Transverse colon (tissue), 4 donors: ENCODE measurements at regions not wholly inside any gene's neighbourhood (a gene's known extent, or its start where the extent isn't known, plus 50 kb on each side); places are given as distances from the start of the nearest gene placed in this dataset.

Experiments used
- DNase-seq: peaks from one replicate; pipeline ENCODE4 v3.0.0-alpha.2; 2019
- H3K27ac ChIP-seq, 4 donors: fragments of 200-600 bp; sonication (generic); 2 replicates each; pipeline ENCODE4 v1.5.1; 2016 to 2018; ENCODE audit warnings: inconsistent platforms in 4 of 4
- H3K27me3 ChIP-seq: fragments of 200-600 bp; sonication (generic); 2 replicates; pipeline ENCODE4 v1.5.1; 2017; ENCODE audit warnings: inconsistent platforms
- H3K36me3 ChIP-seq, 4 donors: fragments of 200-600 bp; sonication (generic); 2 replicates each; pipeline ENCODE4 v1.5.1; 2017 to 2019; ENCODE audit warnings: inconsistent platforms in 4 of 4
- H3K4me1 ChIP-seq, 4 donors: fragments of 200-600 bp; sonication (generic); 2 replicates each; pipeline ENCODE4 v1.5.1; 2017 to 2020; ENCODE audit warnings: inconsistent platforms in 4 of 4
- H3K4me3 ChIP-seq, 4 donors: fragments of 200-600 bp; sonication (generic); 1 replicate in 1 of 4; 2 replicates in 3 of 4; pipeline versions ENCODE4 v1.5.1 to v1.6.1; 2017 to 2019; ENCODE audit warnings: inconsistent platforms in 4 of 4
- H3K9me3 ChIP-seq, 2 donors: fragments of 200-600 bp; sonication (generic); 2 replicates each; pipeline ENCODE4 v1.5.1; 2017 to 2019; ENCODE audit warnings: inconsistent platforms in 2 of 2
- EP300 ChIP-seq: sonication (generic); formaldehyde crosslinking; IDR thresholded peaks from one replicate; pipeline ENCODE4 v1.6.1; 2017; ENCODE audit warnings: antibody characterized with exemption, low read depth
- POLR2A ChIP-seq: fragments of 450-650 bp; IDR thresholded peaks from one replicate; pipeline ENCODE4 v1.6.1; 2016; ENCODE audit warnings: antibody characterized with exemption, mild to moderate bottlenecking, moderate library complexity
- POLR2AphosphoS5 ChIP-seq, 3 donors: sonication (generic); formaldehyde crosslinking; IDR thresholded peaks; one replicate each; pipeline ENCODE4 v1.6.1; 2016; ENCODE audit warnings: antibody characterized with exemption in 3 of 3
- WGBS, 2 donors: methylation state at CpG; one replicate each; pipeline ENCODE4 v1.1.5; 2018; ENCODE audit warnings: low coverage in 1 of 2; 5-methylcytosine and 5-hydroxymethylcytosine counted together
- in situ Hi-C, 4 donors: fragments of 200-750 bp; cut with MboI; loops; one replicate each; pipeline versions ENCODE4 v1.15.0 to v1.15.1; 2017; ENCODE audit warnings: low sequenced_read_pairs in 3 of 4, low pct_ligation_motif_present in 1 of 4, low pct_unique_long_range_greater_than_20kb in 1 of 4
- intact Hi-C: fragments of 100-400 bp; cut with DNase I; formaldehyde crosslinking; loops from one replicate; pipeline ENCODE4 v1.15.1; 2023; ENCODE audit warnings: low total_unique reads
- TF ChIP-seq, protein P1 (sequence below), 5 experiments: fragments of 200-600 bp in 3 of 5; fragments of 450-650 bp in 2 of 5; sonication (generic) in 3 of 5; IDR thresholded peaks; 1 replicate in 2 of 5; 2 replicates in 3 of 5; pipeline ENCODE4 v1.5.1; 2016 to 2017; ENCODE audit warnings: antibody characterized with exemption in 5 of 5, inconsistent platforms in 3 of 5, mild to moderate bottlenecking in 2 of 5, moderate library complexity in 1 of 5

DNA sequence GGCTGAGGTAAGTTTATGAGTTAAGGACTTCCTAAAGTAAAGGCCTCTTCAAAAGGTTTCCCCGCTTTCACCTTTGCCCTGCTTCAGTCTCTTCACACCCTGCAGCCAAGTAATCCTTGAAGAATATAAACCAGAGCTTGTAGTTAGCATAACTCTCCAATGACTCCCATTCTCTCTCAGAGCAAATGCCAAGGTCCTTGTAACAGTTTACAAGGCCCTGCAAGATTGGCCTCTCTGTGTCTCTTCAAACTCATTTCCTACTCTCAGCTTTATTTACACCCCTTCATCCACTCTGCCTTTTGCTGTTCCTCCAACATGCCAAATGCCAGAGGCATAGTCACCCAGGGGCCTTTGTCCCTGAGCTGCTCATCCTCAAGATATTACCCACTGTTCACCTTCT lies 60.5 kb upstream of the MME start:
- WGBS, 2 donors = 40 to 50% methylated on average over 1 of the region's 1 CpG
- Histone ChIP-seq H3K4me1 (peaks cover 0 to 21% (median 12%) of the 10 kb centered on the region in 4 donors), H3K4me3 (no peak overlapping the region), H3K36me3 (no peaks in the 10 kb centered on the region), H3K27ac (peak overlapping the region in 3 of 4 donors; percentile 25 to 53 (median 38)), H3K9me3 (no peaks in the 10 kb centered on the region), H3K27me3 (no peaks in the 10 kb centered on the region)
- TF ChIP-seq POLR2AphosphoS5 (IDR thresholded peaks at IDR 0.05) = peak in 1 of 3 donors; percentile 18
- TF ChIP-seq, protein P1, sequence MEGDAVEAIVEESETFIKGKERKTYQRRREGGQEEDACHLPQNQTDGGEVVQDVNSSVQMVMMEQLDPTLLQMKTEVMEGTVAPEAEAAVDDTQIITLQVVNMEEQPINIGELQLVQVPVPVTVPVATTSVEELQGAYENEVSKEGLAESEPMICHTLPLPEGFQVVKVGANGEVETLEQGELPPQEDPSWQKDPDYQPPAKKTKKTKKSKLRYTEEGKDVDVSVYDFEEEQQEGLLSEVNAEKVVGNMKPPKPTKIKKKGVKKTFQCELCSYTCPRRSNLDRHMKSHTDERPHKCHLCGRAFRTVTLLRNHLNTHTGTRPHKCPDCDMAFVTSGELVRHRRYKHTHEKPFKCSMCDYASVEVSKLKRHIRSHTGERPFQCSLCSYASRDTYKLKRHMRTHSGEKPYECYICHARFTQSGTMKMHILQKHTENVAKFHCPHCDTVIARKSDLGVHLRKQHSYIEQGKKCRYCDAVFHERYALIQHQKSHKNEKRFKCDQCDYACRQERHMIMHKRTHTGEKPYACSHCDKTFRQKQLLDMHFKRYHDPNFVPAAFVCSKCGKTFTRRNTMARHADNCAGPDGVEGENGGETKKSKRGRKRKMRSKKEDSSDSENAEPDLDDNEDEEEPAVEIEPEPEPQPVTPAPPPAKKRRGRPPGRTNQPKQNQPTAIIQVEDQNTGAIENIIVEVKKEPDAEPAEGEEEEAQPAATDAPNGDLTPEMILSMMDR (IDR thresholded peaks at IDR 0.05) = no peak
- DNase-seq = peak; percentile 49
- intact Hi-C loops = no loop called here
- in situ Hi-C loops = no loop called here

- DNase-seq = no peak
- in situ Hi-C loops = no loop called here
- TF ChIP-seq POLR2A (no peak), POLR2AphosphoS5 (IDR thresholded peaks at IDR 0.05) (no peak)
- TF ChIP-seq, protein P1 (IDR thresholded peaks at IDR 0.05) = no peak
These were observed 61.3 kb upstream of the MME start for GRCh38 chr3:155018621-155019330.

DNA sequence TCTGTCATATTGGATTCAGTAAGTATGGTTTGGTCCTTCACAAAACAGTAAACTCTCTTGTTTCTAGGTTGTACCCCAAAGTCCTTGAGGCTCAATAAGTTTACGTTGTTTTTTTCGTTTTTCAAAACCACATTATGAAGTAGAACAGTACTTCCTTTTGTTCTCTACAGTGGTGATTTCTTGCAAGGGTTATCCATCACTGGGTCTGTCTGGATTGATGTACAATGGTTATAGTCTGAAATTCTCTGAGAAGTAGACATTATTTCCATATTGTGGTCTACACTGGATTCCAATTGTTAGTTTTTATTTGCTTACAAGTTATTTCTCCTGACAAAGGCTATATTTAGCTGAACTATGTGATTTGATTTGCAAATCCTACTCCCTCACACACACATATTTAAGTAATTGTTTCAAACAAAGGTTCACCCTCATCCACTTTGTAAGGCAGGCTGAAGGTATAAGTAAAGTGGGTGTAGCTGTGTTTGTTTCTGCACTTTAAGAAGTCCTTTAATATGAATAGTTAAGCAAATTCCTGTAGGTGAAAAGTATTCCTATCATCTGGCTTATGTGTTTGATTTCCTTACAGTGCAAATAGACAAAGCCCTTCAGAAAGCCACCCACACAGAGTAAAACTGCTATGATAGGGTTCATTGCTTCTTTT lies 64.2 kb upstream of the MME start:
- intact Hi-C loops (no loop called here), in situ Hi-C loops (no loop called here)
- H3K4me1 ChIP-seq = peaks cover 0 to 21% (median 12%) of the 10 kb centered on the region in 4 donors
- no peak for DNase-seq
- H3K9me3 ChIP-seq = no peaks in the 10 kb centered on the region
- no peaks in the 10 kb centered on the region for H3K27me3 ChIP-seq
- no peak overlapping the region for H3K27ac ChIP-seq
- WGBS, 2 donors = 71% methylated on average over 2 of the region's 2 CpGs
- TF ChIP-seq EP300 = no peak
- TF ChIP-seq POLR2AphosphoS5 (IDR thresholded peaks at IDR 0.05) = no peak
- no peak for TF ChIP-seq POLR2A
- TF ChIP-seq, protein P1 (IDR thresholded peaks at IDR 0.05) = no peak
- no peaks in the 10 kb centered on the region for H3K36me3 ChIP-seq
- no peak overlapping the region for H3K4me3 ChIP-seq

More at GRCh38 chr3:155018621-155019330, 61.3 kb upstream of the MME start:
- Histone ChIP-seq H3K9me3 (no peaks in the 10 kb centered on the region), H3K4me3 (no peak overlapping the region), H3K4me1 (peaks cover 0 to 21% (median 12%) of the 10 kb centered on the region in 4 donors), H3K36me3 (no peaks in the 10 kb centered on the region), H3K27ac (peak overlapping the region in 2 of 4 donors; percentile 38 to 53), H3K27me3 (no peaks in the 10 kb centered on the region)
- intact Hi-C loops = no loop called here
- 71 to 76% methylated on average over 5 of the region's 5 CpGs for WGBS, 2 donors

GRCh38 chr3:155014953-155015352 lies 65.2 kb upstream of the MME start:
- Histone ChIP-seq H3K4me3 (no peak overlapping the region), H3K27me3 (no peaks in the 10 kb centered on the region), H3K4me1 (peaks cover 0 to 14% (median 10%) of the 10 kb centered on the region in 4 donors), H3K9me3 (no peaks in the 10 kb centered on the region), H3K36me3 (no peaks in the 10 kb centered on the region), H3K27ac (no peak overlapping the region)
- in situ Hi-C loops = no loop called here
- intact Hi-C loops = no loop called here
- 64 to 100% methylated on average over 1 to 2 of the region's 2 CpGs for WGBS, 2 donors
- no peak for DNase-seq
- no peak for TF ChIP-seq EP300
- no peak for TF ChIP-seq POLR2A
